Endothelial cell of umbilical vein (primary cell): ENCODE measurements at regions not wholly inside any gene's neighbourhood (a gene's known extent, or its start where the extent isn't known, plus 50 kb on each side); places are given as distances from the start of the nearest gene placed in this dataset.

Experiments used
- BruUV-seq: library from RNA; stranded (reverse); fragments of 400-500 nt; replicated peaks from 2 replicates; lab custom pipeline; 2021; lab: Mats Ljungman, UMichigan
- CTCF ChIA-PET: fragments of 300-600, 350-600 bp; sonication (Branson Sonifier 250); formaldehyde crosslinking; loops from one replicate; lab custom pipeline; 2021; ENCODE audit warnings: antibody characterized with exemption, inconsistent platforms; lab: Charles Lee
- POLR2A ChIA-PET: fragments of 300-600, 350-600 bp; sonication (Branson Sonifier 250); formaldehyde crosslinking; loops from one replicate; lab custom pipeline; 2021; ENCODE audit warnings: antibody characterized with exemption, inconsistent platforms; lab: Charles Lee
- DNase-seq: peaks from one replicate; pipeline ENCODE4 v3.0.0-alpha.2; 2011; ENCODE audit warnings: low read depth, low spot score
- FAIRE-seq: peaks from 2 replicates; lab custom pipeline; 2011; peaks lifted over from hg19 to GRCh38; lab: Jason Lieb, UNC
- H2AFZ ChIP-seq: 2 replicates; pipeline ENCODE4 v1.6.0; 2012; ENCODE audit warnings: low read depth, low read length, control low read depth, inconsistent platforms
- H3K27ac ChIP-seq: 2 replicates; pipeline ENCODE4 v1.5.1; 2011; ENCODE audit warnings: low read depth, mild to moderate bottlenecking, control low read depth, low read length, moderate library complexity; ENCODE audit not compliant: insufficient read depth
- H3K27me3 ChIP-seq, 2 experiments: 2 replicates each; pipeline versions ENCODE4 v1.6.0 to v1.6.1; 2011; ENCODE audit warnings: low read length in 2 of 2, mixed read lengths in 1 of 2; ENCODE audit not compliant: control insufficient read depth in 2 of 2, insufficient read depth in 2 of 2
- H3K36me3 ChIP-seq, 2 experiments: 2 replicates in 1 of 2; 3 replicates in 1 of 2; pipeline ENCODE4 v1.5.1; 2011; ENCODE audit warnings: low read length in 2 of 2, mild to moderate bottlenecking in 1 of 2, moderate library complexity in 1 of 2; ENCODE audit not compliant: control insufficient read depth in 2 of 2, insufficient read depth in 2 of 2; ENCODE audit errors: extremely low read depth in 1 of 2
- H3K4me1 ChIP-seq: 3 replicates; pipeline ENCODE4 v1.5.1; 2011; ENCODE audit warnings: mild to moderate bottlenecking, low read length; ENCODE audit not compliant: control insufficient read depth, insufficient read depth; ENCODE audit errors: extremely low read depth
- H3K4me2 ChIP-seq: 2 replicates; pipeline ENCODE4 v1.6.1; 2011; ENCODE audit warnings: low read length, control low read depth, mixed read lengths; ENCODE audit not compliant: insufficient read depth
- H3K4me3 ChIP-seq, 3 experiments: fragments of 200-600 bp in 1 of 3; sonication (generic), shearing (Covaris generic) in 1 of 3; replicated peaks in 1 of 3; 2 replicates each; pipeline ENCODE4 v1.5.1; 2011 to 2016; ENCODE audit warnings: control low read depth in 3 of 3, low read length in 3 of 3, mild to moderate bottlenecking in 2 of 3, inconsistent platforms in 1 of 3, low read depth in 1 of 3, moderate library complexity in 1 of 3; ENCODE audit not compliant: insufficient read depth in 1 of 3
- H3K79me2 ChIP-seq: 2 replicates; pipeline ENCODE4 v1.6.0; 2012; ENCODE audit warnings: low read length, inconsistent platforms; ENCODE audit not compliant: control insufficient read depth, insufficient read depth
- H3K9ac ChIP-seq: replicated peaks from 2 replicates; pipeline ENCODE3; 2011; ENCODE audit warnings: low read length, control low read depth; ENCODE audit not compliant: insufficient read depth; ENCODE audit errors: extremely low read depth
- H3K9me1 ChIP-seq: replicated peaks from 3 replicates; pipeline ENCODE4 v1.6.0; 2011; ENCODE audit warnings: mild to moderate bottlenecking, low read length; ENCODE audit not compliant: control insufficient read depth, insufficient read depth; ENCODE audit errors: extremely low read depth
- H3K9me3 ChIP-seq: replicated peaks from 2 replicates; pipeline ENCODE4 v1.5.1; 2012; ENCODE audit warnings: low read length, inconsistent platforms; ENCODE audit not compliant: control insufficient read depth, insufficient read depth
- H4K20me1 ChIP-seq: replicated peaks from 2 replicates; pipeline ENCODE3; 2011; ENCODE audit warnings: mild to moderate bottlenecking, low read length; ENCODE audit not compliant: control insufficient read depth, insufficient read depth; ENCODE audit errors: extremely low read depth
- EZH2 ChIP-seq: IDR thresholded peaks from 2 replicates; pipeline ENCODE4 v1.6.1; 2012; ENCODE audit warnings: borderline replicate concordance, low read depth, mild to moderate bottlenecking, moderate library complexity, low read length, inconsistent platforms; ENCODE audit not compliant: severe bottlenecking
- FOS ChIP-seq: IDR thresholded peaks from 2 replicates; pipeline ENCODE4 v1.6.1; 2011; ENCODE audit warnings: mild to moderate bottlenecking, low read length, moderate library complexity, borderline replicate concordance; ENCODE audit not compliant: insufficient read depth
- GATA2 ChIP-seq: IDR thresholded peaks from 2 replicates; pipeline ENCODE4 v1.7.0; 2011; ENCODE audit warnings: low read depth, mild to moderate bottlenecking, moderate library complexity, mixed read lengths, low read length; ENCODE audit not compliant: insufficient read length, insufficient read depth
- JUN ChIP-seq: IDR thresholded peaks from 2 replicates; pipeline ENCODE4 v1.6.1; 2011; ENCODE audit warnings: borderline replicate concordance, low read depth; ENCODE audit not compliant: insufficient read length, insufficient read depth
- MAX ChIP-seq: IDR thresholded peaks from 2 replicates; pipeline ENCODE4 v1.6.1; 2011; ENCODE audit not compliant: insufficient read depth, insufficient read length
- MYC ChIP-seq: IDR thresholded peaks from one replicate; pipeline ENCODE4 v1.6.1; 2011; ENCODE audit warnings: mild to moderate bottlenecking, low read depth, low read length
- POLR2A ChIP-seq: IDR thresholded peaks from 2 replicates; pipeline ENCODE4 v1.6.1; 2012; ENCODE audit warnings: low read depth, mild to moderate bottlenecking, control low read depth, low read length
- POLR2AphosphoS5 ChIP-seq: IDR thresholded peaks from 2 replicates; pipeline ENCODE4 v1.6.1; 2012; ENCODE audit warnings: low read depth, mild to moderate bottlenecking, control low read depth, low read length, moderate library complexity; ENCODE audit not compliant: insufficient read depth
- dilution Hi-C: fragments of 300-500 bp; cut with MboI; formaldehyde crosslinking; loops from one replicate; pipeline ENCODE4 v1.15.0; 2019; ENCODE audit warnings: low sequenced_read_pairs; ENCODE audit not compliant: extremely low pct_ligation_motif_present
- intact Hi-C: fragments of 100-400 bp; cut with micrococcal nuclease; formaldehyde crosslinking; loops from one replicate; pipeline ENCODE4 v1.10.0; 2022
- TF ChIP-seq, protein P1 (sequence below), 2 donors: IDR thresholded peaks; 1 replicate in 1 of 2; 2 replicates in 1 of 2; pipeline ENCODE4 v1.5.1; 2011; ENCODE audit warnings: low read length in 2 of 2, mild to moderate bottlenecking in 2 of 2, moderate library complexity in 2 of 2, control low read depth in 1 of 2, inconsistent platforms in 1 of 2, low read depth in 1 of 2; ENCODE audit not compliant: insufficient read depth in 1 of 2; ENCODE audit errors: extremely low read depth in 1 of 2

DNA sequence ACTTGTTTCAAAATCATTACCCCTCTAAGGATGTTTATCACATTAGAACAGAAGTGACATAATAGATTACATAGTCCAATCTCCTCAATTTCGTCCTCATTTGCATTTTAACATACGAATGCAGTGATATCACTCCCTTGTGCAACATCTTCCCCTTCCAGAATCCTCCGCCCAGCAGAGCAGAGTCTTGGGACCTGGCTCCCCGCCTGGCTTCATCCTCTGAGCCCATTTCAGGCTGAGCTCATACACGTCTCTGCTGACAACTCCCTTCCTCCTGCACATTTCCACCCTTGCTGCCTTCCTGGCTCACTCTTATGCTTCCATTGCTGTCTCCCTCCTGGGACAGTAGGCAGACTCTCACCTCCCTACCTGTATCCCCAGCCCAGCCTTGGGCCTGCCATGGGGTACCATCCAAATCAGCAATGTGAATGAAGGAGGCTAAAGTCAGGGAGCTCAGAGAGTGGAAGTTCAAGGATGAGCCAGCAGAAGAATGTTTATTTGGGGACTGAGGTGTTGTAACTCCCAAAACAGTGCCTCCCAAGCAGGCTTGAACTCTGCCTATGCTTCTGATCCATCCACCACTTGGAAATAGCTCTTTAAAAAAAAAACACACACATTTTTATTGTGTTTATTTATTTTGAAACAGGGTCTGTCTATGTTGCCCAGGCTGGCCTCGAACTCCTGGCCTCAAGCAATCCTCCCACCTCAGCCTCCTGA, 165.2 kb downstream of the TMEM200C start:
- no peak overlapping the region for H2AFZ ChIP-seq
- H3K4me3 ChIP-seq = no peak overlapping the region
- no peaks in the 10 kb centered on the region for H3K27me3 ChIP-seq
- H3K9ac ChIP-seq = no peak overlapping the region
- H4K20me1 ChIP-seq = no peaks in the 10 kb centered on the region
- no peaks in the 10 kb centered on the region for H3K36me3 ChIP-seq
- no peaks in the 10 kb centered on the region for H3K9me1 ChIP-seq
- ChIA-PET POLR2A (no interaction called here), CTCF (no interaction called here)
- H3K79me2 ChIP-seq = no peaks in the 10 kb centered on the region
- FAIRE-seq = no peak
- no peaks in the 10 kb centered on the region for H3K4me1 ChIP-seq
- no TSS peak for BruUV-seq
- TF ChIP-seq POLR2A (no peak), EZH2 (no peak), MYC (no peak), POLR2AphosphoS5 (no peak), FOS (no peak)
- no peaks in the 10 kb centered on the region for H3K9me3 ChIP-seq
- H3K27ac ChIP-seq = no peak overlapping the region
- dilution Hi-C loops (no loop called here), intact Hi-C loops (no loop called here)
- H3K4me2 ChIP-seq = no peak overlapping the region
- DNase-seq = no peak

- ChIA-PET POLR2A (no interaction called here), CTCF (interaction anchor here (0.9 kb wide), 1 partner anchor 9 kb away, joined by 3 read pairs; no protein-coding TSS in a partner anchor)
- H3K9ac ChIP-seq = no peak overlapping the region
- intact Hi-C loops (no loop called here), dilution Hi-C loops (no loop called here)
- H3K4me3 ChIP-seq = no peak overlapping the region
- no peaks in the 10 kb centered on the region for H3K27me3 ChIP-seq
- no peaks in the 10 kb centered on the region for H3K4me1 ChIP-seq
- DNase-seq (no peak), FAIRE-seq (no peak)
- H2AFZ ChIP-seq = no peak overlapping the region
- H3K36me3 ChIP-seq = no peaks in the 10 kb centered on the region
- no peaks in the 10 kb centered on the region for H3K79me2 ChIP-seq
- H3K4me2 ChIP-seq = no peak overlapping the region
- TF ChIP-seq GATA2 (no peak), POLR2A (no peak), FOS (no peak), MAX (no peak), JUN (no peak), POLR2AphosphoS5 (no peak), EZH2 (no peak), MYC (no peak)
- TF ChIP-seq, protein P1, sequence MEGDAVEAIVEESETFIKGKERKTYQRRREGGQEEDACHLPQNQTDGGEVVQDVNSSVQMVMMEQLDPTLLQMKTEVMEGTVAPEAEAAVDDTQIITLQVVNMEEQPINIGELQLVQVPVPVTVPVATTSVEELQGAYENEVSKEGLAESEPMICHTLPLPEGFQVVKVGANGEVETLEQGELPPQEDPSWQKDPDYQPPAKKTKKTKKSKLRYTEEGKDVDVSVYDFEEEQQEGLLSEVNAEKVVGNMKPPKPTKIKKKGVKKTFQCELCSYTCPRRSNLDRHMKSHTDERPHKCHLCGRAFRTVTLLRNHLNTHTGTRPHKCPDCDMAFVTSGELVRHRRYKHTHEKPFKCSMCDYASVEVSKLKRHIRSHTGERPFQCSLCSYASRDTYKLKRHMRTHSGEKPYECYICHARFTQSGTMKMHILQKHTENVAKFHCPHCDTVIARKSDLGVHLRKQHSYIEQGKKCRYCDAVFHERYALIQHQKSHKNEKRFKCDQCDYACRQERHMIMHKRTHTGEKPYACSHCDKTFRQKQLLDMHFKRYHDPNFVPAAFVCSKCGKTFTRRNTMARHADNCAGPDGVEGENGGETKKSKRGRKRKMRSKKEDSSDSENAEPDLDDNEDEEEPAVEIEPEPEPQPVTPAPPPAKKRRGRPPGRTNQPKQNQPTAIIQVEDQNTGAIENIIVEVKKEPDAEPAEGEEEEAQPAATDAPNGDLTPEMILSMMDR (IDR thresholded peaks at IDR 0.05; ENCODE audit: extremely low read depth in 1 of 2, insufficient read depth in 1 of 2, low read depth in 1 of 2, low read length in 2 of 2) = no peak
- H3K9me1 ChIP-seq = no peaks in the 10 kb centered on the region
- H4K20me1 ChIP-seq = no peaks in the 10 kb centered on the region
- no peak overlapping the region for H3K27ac ChIP-seq
- no TSS peak for BruUV-seq
- no peaks in the 10 kb centered on the region for H3K9me3 ChIP-seq
These were observed 166.8 kb downstream of the TMEM200C start for GRCh38 chr18:5728531-5728930.
